Ishikawa (cell line): ENCODE measurements at regions not wholly inside any gene's neighbourhood (a gene's known extent, or its start where the extent isn't known, plus 50 kb on each side); places are given as distances from the start of the nearest gene placed in this dataset.

Source experiments
- CEBPB ChIP-seq: IDR thresholded peaks from 2 replicates; pipeline ENCODE4 v1.6.1; 2012
- CREB1 ChIP-seq: IDR thresholded peaks from 2 replicates; pipeline ENCODE4 v1.6.1; 2012; ENCODE audit warnings: low read depth
- EGR1 ChIP-seq: IDR thresholded peaks from 2 replicates; pipeline ENCODE4 v1.6.1; 2012
- EP300 ChIP-seq: IDR thresholded peaks from 2 replicates; pipeline ENCODE4 v1.6.1; 2012; ENCODE audit warnings: borderline replicate concordance
- FOXM1 ChIP-seq: IDR thresholded peaks from 2 replicates; pipeline ENCODE4 v1.6.1; 2012; ENCODE audit warnings: low read depth, borderline replicate concordance
- NFIC ChIP-seq: IDR thresholded peaks from 2 replicates; pipeline ENCODE4 v1.6.1; 2012
- RAD21 ChIP-seq: IDR thresholded peaks from 2 replicates; pipeline ENCODE4 v1.6.1; 2012; ENCODE audit warnings: low read depth
- TAF1 ChIP-seq: IDR thresholded peaks from 2 replicates; pipeline ENCODE4 v1.6.1; 2012; ENCODE audit warnings: low read depth, mild to moderate bottlenecking
- TCF12 ChIP-seq: IDR thresholded peaks from 2 replicates; pipeline ENCODE4 v1.6.1; 2012; ENCODE audit warnings: low read depth
- TEAD4 ChIP-seq: IDR thresholded peaks from 2 replicates; pipeline ENCODE4 v1.6.1; 2012
- YY1 ChIP-seq: IDR thresholded peaks from 2 replicates; pipeline ENCODE4 v1.6.1; 2012; ENCODE audit warnings: low read depth
- ZBTB7A ChIP-seq: IDR thresholded peaks from 2 replicates; pipeline ENCODE4 v1.6.1; 2012; ENCODE audit warnings: low read depth
- TF ChIP-seq, protein P1 (sequence below): IDR thresholded peaks from 2 replicates; pipeline ENCODE4 v1.6.1; 2012; ENCODE audit warnings: low read depth, mild to moderate bottlenecking
- TF ChIP-seq, protein P2 (sequence below): IDR thresholded peaks from 2 replicates; pipeline ENCODE4 v1.6.1; 2012
- TF ChIP-seq, protein P3 (sequence below): IDR thresholded peaks from 2 replicates; pipeline ENCODE4 v1.6.1; 2012

DNA sequence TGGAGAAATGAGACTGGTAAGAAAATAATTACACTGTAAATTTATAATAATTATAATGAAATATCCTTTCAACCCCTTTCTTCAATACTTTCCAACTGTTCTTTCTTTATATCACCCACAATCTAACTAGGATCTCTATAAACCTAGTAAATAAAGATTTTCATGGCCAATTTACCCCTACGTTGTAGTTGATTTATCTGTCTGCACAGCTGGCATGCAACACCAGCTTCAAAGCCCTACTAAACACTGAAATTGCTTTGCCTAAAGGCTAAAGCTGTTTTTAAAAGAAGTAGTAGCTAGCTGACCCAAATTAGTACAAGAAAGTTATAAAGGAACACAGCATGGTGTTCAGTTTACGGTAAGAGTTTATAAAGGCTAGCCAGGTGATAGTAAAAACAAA lies 140.1 kb downstream of the NOL4 start:
- TF ChIP-seq CEBPB, result no peak
- TF ChIP-seq, protein P1, sequence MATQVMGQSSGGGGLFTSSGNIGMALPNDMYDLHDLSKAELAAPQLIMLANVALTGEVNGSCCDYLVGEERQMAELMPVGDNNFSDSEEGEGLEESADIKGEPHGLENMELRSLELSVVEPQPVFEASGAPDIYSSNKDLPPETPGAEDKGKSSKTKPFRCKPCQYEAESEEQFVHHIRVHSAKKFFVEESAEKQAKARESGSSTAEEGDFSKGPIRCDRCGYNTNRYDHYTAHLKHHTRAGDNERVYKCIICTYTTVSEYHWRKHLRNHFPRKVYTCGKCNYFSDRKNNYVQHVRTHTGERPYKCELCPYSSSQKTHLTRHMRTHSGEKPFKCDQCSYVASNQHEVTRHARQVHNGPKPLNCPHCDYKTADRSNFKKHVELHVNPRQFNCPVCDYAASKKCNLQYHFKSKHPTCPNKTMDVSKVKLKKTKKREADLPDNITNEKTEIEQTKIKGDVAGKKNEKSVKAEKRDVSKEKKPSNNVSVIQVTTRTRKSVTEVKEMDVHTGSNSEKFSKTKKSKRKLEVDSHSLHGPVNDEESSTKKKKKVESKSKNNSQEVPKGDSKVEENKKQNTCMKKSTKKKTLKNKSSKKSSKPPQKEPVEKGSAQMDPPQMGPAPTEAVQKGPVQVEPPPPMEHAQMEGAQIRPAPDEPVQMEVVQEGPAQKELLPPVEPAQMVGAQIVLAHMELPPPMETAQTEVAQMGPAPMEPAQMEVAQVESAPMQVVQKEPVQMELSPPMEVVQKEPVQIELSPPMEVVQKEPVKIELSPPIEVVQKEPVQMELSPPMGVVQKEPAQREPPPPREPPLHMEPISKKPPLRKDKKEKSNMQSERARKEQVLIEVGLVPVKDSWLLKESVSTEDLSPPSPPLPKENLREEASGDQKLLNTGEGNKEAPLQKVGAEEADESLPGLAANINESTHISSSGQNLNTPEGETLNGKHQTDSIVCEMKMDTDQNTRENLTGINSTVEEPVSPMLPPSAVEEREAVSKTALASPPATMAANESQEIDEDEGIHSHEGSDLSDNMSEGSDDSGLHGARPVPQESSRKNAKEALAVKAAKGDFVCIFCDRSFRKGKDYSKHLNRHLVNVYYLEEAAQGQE, result no peak
- TF ChIP-seq TCF12, result no peak
- no peak for TF ChIP-seq EP300
- no peak for TF ChIP-seq ZBTB7A
- TF ChIP-seq TEAD4, result no peak
- TF ChIP-seq EGR1, result no peak

DNA sequence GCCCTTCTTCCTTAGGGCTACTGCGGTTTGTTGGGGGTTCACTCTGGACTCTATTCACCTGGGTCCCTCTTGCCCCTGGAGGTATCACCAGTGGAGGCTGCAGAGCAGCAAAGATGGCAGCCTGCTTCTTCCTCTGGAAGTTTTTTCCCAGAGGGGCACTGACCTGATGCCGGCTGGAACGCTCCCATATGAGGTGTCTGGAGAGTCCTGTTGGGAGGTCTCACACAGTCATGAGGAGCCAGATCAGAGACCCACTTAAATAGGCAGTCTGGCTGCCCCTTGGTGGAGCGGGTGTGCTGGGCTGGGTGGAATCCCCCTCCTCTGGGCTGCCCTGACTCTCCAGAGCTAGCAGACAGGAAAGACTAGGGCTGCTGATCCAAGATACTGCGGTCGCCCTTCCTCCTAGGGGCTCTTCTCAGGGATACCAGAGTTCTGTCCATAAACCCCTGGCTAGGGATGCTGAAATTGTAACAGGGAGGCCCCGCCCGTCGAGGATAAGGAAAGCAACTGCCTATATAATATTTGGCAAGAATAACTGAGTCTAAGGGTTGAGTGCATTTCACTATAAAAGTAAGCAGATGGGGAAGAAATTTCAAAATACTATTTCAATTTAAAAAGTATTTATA lies 140.7 kb downstream of the NOL4 start:
- no peak for TF ChIP-seq TAF1
- TF ChIP-seq CEBPB, result no peak
- no peak for TF ChIP-seq CREB1
- no peak for TF ChIP-seq ZBTB7A
- TF ChIP-seq, protein P2, sequence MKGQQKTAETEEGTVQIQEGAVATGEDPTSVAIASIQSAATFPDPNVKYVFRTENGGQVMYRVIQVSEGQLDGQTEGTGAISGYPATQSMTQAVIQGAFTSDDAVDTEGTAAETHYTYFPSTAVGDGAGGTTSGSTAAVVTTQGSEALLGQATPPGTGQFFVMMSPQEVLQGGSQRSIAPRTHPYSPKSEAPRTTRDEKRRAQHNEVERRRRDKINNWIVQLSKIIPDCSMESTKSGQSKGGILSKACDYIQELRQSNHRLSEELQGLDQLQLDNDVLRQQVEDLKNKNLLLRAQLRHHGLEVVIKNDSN, result no peak
- TF ChIP-seq, protein P3, sequence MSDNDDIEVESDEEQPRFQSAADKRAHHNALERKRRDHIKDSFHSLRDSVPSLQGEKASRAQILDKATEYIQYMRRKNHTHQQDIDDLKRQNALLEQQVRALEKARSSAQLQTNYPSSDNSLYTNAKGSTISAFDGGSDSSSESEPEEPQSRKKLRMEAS, result no peak
- no peak for TF ChIP-seq EP300
- TF ChIP-seq EGR1, result no peak
- TF ChIP-seq FOXM1, result no peak

DNA sequence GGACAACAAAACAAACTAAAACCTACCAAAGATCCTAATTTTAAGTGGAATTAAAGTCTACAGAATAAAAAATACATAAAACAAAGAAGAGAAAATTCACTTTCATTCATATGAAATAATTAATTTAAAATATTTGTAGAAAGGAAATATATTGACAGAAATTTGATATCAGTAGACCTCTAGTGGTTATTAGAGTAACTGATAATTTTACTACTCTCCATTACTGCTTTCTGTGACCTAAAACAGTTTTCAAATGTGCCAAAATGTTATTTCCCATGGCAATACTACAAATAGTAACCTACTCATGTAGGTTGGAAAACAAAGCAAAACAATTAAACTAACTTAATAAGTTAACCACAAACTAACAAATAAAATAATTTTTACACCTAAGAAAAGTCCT lies 147.1 kb downstream of the NOL4 start:
- TF ChIP-seq NFIC, result no peak
- TF ChIP-seq FOXM1, result no peak
- TF ChIP-seq ZBTB7A, result no peak
- no peak for TF ChIP-seq CEBPB
- no peak for TF ChIP-seq TAF1
- TF ChIP-seq TCF12, result no peak
- TF ChIP-seq YY1, result no peak
- TF ChIP-seq, protein P2, result no peak
- TF ChIP-seq EGR1, result no peak
- TF ChIP-seq, protein P1, result no peak
- TF ChIP-seq CREB1, result no peak
- TF ChIP-seq, protein P3, result no peak
- no peak for TF ChIP-seq TEAD4
- TF ChIP-seq RAD21, result no peak

DNA sequence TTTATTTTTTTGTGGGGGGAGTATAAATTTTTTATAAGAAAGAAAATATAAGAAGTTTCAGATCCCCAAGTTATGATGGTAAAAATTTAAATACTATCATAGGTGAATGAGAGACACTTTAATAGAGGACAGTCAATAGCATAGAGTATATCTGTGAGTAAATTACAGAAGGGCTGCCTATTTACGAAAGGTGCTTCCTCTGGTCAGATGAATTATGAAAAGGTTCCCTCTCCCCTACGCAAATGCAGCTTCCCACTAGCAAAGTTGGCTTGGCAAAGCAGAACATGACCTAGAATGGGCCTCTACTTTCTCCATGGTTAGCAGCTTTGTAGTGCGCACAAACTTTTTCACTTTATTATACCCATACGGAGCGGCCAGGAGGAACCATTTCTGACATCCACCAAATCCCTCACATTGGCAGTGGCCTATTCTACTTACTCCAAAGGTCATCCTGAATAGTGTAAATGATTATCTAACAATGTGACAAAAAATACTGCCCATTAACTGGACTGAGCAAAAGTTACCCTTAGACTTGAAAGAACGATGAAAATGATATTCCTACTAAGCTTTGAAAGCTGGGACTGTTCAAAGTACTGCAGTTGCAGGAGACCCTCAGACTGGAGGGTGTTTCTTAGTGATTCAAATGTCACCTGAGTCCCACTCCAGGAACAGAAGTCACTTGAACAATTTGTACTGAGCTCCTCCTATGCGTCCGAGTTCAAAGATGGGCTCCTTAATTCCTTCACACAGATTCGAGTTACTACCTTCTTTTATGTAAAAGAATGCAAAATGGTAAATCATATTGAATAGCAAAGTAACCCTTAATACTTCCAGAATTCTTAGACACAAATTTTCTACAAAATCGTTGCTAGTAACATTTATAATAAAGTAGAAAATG lies 148.5 kb downstream of the NOL4 start:
- TF ChIP-seq EP300 (no peak), TAF1 (no peak), CEBPB (no peak), TCF12 (no peak), TEAD4 (no peak), YY1 (no peak), ZBTB7A (no peak), RAD21 (no peak), EGR1 (no peak), FOXM1 (no peak), NFIC (no peak), CREB1 (no peak)
- TF ChIP-seq, protein P3, result no peak
- TF ChIP-seq, protein P2, result no peak
- TF ChIP-seq, protein P1, result no peak
